ENCODE measurements at regions not wholly inside any gene's neighbourhood (a gene's known extent, or its start where the extent isn't known, plus 50 kb on each side); places are given as distances from the start of the nearest gene placed in this dataset.
"Not testable (repeated sequence)": the region's sequence is repeated elsewhere in the genome, so short reads cannot be mapped to it uniquely, and the experiment has no call there.

DNA sequence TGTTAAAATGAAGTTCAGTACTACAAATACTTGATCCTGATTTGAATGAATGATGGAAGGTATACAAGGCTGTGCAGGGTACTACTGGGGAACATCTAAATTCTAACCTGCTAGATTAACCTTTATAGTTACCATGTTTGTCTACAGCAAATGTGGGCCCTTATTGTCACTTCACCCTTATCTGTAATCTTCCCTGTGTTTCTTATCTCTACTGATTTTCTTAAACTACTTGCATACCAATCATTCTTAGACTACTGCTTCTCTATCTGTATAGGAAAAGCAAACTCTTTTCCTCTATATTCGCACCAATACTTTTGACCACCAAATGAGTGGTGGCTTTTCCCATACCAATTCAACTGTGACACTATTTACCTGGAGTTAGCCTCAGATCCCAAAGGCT lies 210.7 kb downstream of the HINT1 start:
- Histone ChIP-seq H3K9ac (ENCODE audit: insufficient read length, low read depth) (no peak overlapping the region), H3K27me3 (ENCODE audit: insufficient read depth, insufficient read length) (no peaks in the 10 kb centered on the region), H3K4me3 (ENCODE audit: insufficient read length, low read depth) (no peak overlapping the region), H3K4me1 (ENCODE audit: insufficient read depth, insufficient read length) (peaks cover 2% of the 10 kb centered on the region), H3K9me3 (ENCODE audit: insufficient read depth, low read length) (no peaks in the 10 kb centered on the region), H3K36me3 (ENCODE audit: insufficient read depth, insufficient read length, low read length) (no peaks in the 10 kb centered on the region)
- TF ChIP-seq SUZ12 (IDR thresholded peaks at IDR 0.05; ENCODE audit: extremely low read depth, insufficient read depth, insufficient read length) (no peak), YY1 (IDR thresholded peaks at IDR 0.05; ENCODE audit: insufficient read depth, insufficient read length) (no peak), ZNF274 (IDR thresholded peaks at IDR 0.05; ENCODE audit: low read depth, low read length) (no peak)
- DNase-seq (ENCODE audit: low read depth, low spot score): no peak

- H3K9me3 ChIP-seq (ENCODE audit: insufficient read depth, low read length): no peaks in the 10 kb centered on the region
- H3K4me1 ChIP-seq (ENCODE audit: insufficient read depth, insufficient read length): no peaks in the 10 kb centered on the region
- DNase-seq (ENCODE audit: low read depth, low spot score): no peak
- no peak overlapping the region for H3K9ac ChIP-seq (ENCODE audit: insufficient read length, low read depth)
- no peak overlapping the region for H3K4me3 ChIP-seq (ENCODE audit: insufficient read length, low read depth)
- TF ChIP-seq YY1 (IDR thresholded peaks at IDR 0.05; ENCODE audit: insufficient read depth, insufficient read length) (no peak), SUZ12 (IDR thresholded peaks at IDR 0.05; ENCODE audit: extremely low read depth, insufficient read depth, insufficient read length) (no peak), ZNF274 (IDR thresholded peaks at IDR 0.05; ENCODE audit: low read depth, low read length) (no peak)
- no peaks in the 10 kb centered on the region for H3K36me3 ChIP-seq (ENCODE audit: insufficient read depth, insufficient read length, low read length)
- no peaks in the 10 kb centered on the region for H3K27me3 ChIP-seq (ENCODE audit: insufficient read depth, insufficient read length)
These were observed 226.0 kb downstream of the HINT1 start for GRCh38 chr5:130939059-130939458.

DNA sequence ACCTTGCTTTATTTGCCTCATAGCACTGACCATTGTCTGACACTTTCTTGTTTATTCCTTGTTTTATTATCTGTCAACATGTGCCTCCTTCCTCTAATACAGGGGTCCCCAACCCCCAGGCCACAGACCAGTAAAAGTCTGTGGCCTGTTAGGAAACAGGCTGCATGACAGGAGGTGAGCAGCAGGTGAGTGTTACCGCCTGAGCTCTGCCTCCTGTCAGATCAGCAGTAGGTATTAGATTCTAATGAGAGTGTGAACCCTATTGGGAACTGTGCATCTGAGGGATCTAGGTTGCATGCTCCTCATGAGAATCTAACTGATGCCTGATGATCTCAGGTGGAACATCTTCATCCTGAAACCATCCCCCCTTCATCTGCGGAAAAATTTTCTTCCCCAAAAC lies 228.0 kb downstream of the HINT1 start:
- Histone ChIP-seq H3K4me3 (ENCODE audit: insufficient read length, low read depth) (no peak overlapping the region), H3K4me1 (ENCODE audit: insufficient read depth, insufficient read length) (no peaks in the 10 kb centered on the region), H3K9me3 (ENCODE audit: insufficient read depth, low read length) (no peaks in the 10 kb centered on the region), H3K36me3 (ENCODE audit: insufficient read depth, insufficient read length, low read length) (no peaks in the 10 kb centered on the region), H3K27me3 (ENCODE audit: insufficient read depth, insufficient read length) (no peaks in the 10 kb centered on the region), H3K9ac (ENCODE audit: insufficient read length, low read depth) (no peak overlapping the region)
- DNase-seq (ENCODE audit: low read depth, low spot score): no peak
- TF ChIP-seq ZNF274 (IDR thresholded peaks at IDR 0.05; ENCODE audit: low read depth, low read length): no peak
- TF ChIP-seq SUZ12 (IDR thresholded peaks at IDR 0.05; ENCODE audit: extremely low read depth, insufficient read depth, insufficient read length): no peak
- no peak for TF ChIP-seq YY1 (IDR thresholded peaks at IDR 0.05; ENCODE audit: insufficient read depth, insufficient read length)

GRCh38 chr5:130923543-130924124 lies 241.4 kb downstream of the HINT1 start:
- no peaks in the 10 kb centered on the region for H3K27me3 ChIP-seq (ENCODE audit: insufficient read depth, insufficient read length)
- H3K9me3 ChIP-seq (ENCODE audit: insufficient read depth, low read length): no peaks in the 10 kb centered on the region
- H3K4me1 ChIP-seq (ENCODE audit: insufficient read depth, insufficient read length): peaks cover 4% of the 10 kb centered on the region
- no peak for DNase-seq (ENCODE audit: low read depth, low spot score)
- TF ChIP-seq ZNF274 (IDR thresholded peaks at IDR 0.05; ENCODE audit: low read depth, low read length) (no peak), SUZ12 (IDR thresholded peaks at IDR 0.05; ENCODE audit: extremely low read depth, insufficient read depth, insufficient read length) (no peak), YY1 (IDR thresholded peaks at IDR 0.05; ENCODE audit: insufficient read depth, insufficient read length) (no peak)
- no peak overlapping the region for H3K4me3 ChIP-seq (ENCODE audit: insufficient read length, low read depth)
- H3K36me3 ChIP-seq (ENCODE audit: insufficient read depth, insufficient read length, low read length): no peaks in the 10 kb centered on the region
- no peak overlapping the region for H3K9ac ChIP-seq (ENCODE audit: insufficient read length, low read depth)

DNA sequence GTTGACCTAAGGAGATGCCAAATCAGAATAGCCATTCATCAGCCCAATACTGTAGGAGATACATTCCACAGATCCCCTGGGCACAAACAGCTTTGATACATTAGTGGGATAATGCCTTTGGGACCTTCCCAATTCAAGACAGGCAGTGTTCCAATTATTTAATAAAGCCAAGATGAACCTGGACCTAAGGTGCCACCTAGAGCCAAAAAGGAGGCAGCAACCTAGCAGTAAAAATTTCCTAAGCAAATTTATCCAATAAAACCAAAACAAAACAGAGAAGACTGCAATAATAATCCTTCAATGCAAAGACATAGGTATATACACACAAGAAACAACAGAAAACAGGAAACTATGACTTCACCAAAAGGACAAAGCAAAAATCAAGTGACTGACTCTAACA lies 253.0 kb downstream of the HINT1 start:
- Histone ChIP-seq H3K9me3 (ENCODE audit: insufficient read depth, low read length) (no peaks in the 10 kb centered on the region), H3K4me3 (ENCODE audit: insufficient read length, low read depth) (no peak overlapping the region), H3K27me3 (ENCODE audit: insufficient read depth, insufficient read length) (no peaks in the 10 kb centered on the region), H3K4me1 (ENCODE audit: insufficient read depth, insufficient read length) (no peaks in the 10 kb centered on the region), H3K36me3 (ENCODE audit: insufficient read depth, insufficient read length, low read length) (no peaks in the 10 kb centered on the region), H3K9ac (ENCODE audit: insufficient read length, low read depth) (no peak overlapping the region)
- DNase-seq (ENCODE audit: low read depth, low spot score): no peak
- TF ChIP-seq YY1 (IDR thresholded peaks at IDR 0.05; ENCODE audit: insufficient read depth, insufficient read length) (no peak), ZNF274 (IDR thresholded peaks at IDR 0.05; ENCODE audit: low read depth, low read length) (no peak)

- H3K9ac ChIP-seq (ENCODE audit: insufficient read length, low read depth): no peak overlapping the region
- no peak for TF ChIP-seq YY1 (IDR thresholded peaks at IDR 0.05; ENCODE audit: insufficient read depth, insufficient read length)
- TF ChIP-seq ZNF274 (IDR thresholded peaks at IDR 0.05; ENCODE audit: low read depth, low read length): no peak
- TF ChIP-seq SUZ12 (IDR thresholded peaks at IDR 0.05; ENCODE audit: extremely low read depth, insufficient read depth, insufficient read length): no peak
- no peaks in the 10 kb centered on the region for H3K9me3 ChIP-seq (ENCODE audit: insufficient read depth, low read length)
- H3K36me3 ChIP-seq (ENCODE audit: insufficient read depth, insufficient read length, low read length): no peaks in the 10 kb centered on the region
- no peaks in the 10 kb centered on the region for H3K4me1 ChIP-seq (ENCODE audit: insufficient read depth, insufficient read length)
- H3K27me3 ChIP-seq (ENCODE audit: insufficient read depth, insufficient read length): no peaks in the 10 kb centered on the region
- DNase-seq (ENCODE audit: low read depth, low spot score): no peak
- H3K4me3 ChIP-seq (ENCODE audit: insufficient read length, low read depth): no peak overlapping the region
These were observed 256.9 kb downstream of the HINT1 start for GRCh38 chr5:130908186-130908585.

DNA sequence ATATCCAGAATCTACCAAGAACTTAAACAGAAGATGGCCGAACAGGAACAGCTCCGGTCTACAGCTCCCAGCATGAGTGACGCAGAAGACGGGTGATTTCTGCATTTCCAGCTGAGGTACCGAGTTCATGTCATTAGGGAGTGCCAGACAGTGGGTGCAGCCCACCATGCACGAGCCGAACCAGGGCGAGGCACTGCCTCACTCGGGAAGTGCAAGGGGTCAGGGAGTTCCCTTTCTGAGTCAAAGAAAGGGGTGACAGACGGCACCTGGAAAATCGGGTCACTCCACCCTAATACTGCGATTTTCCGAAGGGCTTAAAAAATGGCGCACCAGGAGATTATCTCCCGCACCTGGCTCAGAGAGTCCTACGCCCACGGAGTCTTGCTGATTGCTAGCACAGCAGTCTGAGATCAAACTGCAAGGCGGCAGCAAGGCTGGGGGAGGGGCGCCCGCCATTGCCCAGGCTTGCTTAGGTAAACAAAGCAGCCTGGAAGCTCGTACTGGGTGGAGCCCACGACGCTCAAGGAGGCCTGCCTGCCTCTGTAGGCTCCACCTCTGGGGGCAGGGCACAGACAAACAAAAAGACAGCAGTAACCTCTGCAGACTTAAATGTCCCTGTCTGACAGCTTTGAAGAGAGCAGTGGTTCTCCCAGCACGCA lies 267.4 kb downstream of the HINT1 start:
- not testable (repeated sequence) for H3K36me3 ChIP-seq (ENCODE audit: insufficient read depth, insufficient read length, low read length); H3K4me1 ChIP-seq (ENCODE audit: insufficient read depth, insufficient read length); H3K27me3 ChIP-seq (ENCODE audit: insufficient read depth, insufficient read length); H3K9me3 ChIP-seq (ENCODE audit: insufficient read depth, low read length)
- peak; percentile 25 for DNase-seq (ENCODE audit: low read depth, low spot score)
- H3K9ac ChIP-seq (ENCODE audit: insufficient read length, low read depth): peak overlapping the region; percentile 56
- peak overlapping the region; percentile 45 for H3K4me3 ChIP-seq (ENCODE audit: insufficient read length, low read depth)

DNA sequence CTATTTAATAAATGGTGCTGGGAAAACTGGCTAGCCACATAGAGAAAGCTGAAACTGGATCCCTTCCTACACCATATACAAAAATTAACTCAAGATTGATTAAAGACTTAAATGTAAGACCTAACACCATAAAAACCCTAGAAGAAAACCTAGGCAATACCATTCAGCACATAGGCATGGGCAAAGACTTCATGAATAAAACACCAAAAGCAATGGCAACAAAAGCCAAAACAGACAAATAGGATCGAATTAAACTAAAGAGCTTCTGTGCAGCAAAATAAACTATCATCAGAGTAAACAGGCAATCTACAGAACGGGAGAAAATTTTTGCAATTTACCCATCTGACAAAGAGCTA lies 267.9 kb downstream of the HINT1 start:
- H3K9me3 ChIP-seq (ENCODE audit: insufficient read depth, low read length); DNase-seq (ENCODE audit: low read depth, low spot score); H3K4me1 ChIP-seq (ENCODE audit: insufficient read depth, insufficient read length); H3K36me3 ChIP-seq (ENCODE audit: insufficient read depth, insufficient read length, low read length); H3K27me3 ChIP-seq (ENCODE audit: insufficient read depth, insufficient read length): not testable (repeated sequence)
- Histone ChIP-seq H3K9ac (ENCODE audit: insufficient read length, low read depth) (peak overlapping the region; percentile 56), H3K4me3 (ENCODE audit: insufficient read length, low read depth) (peak overlapping the region; percentile 45)

Data from NT2/D1 (cell line).